HG03565 (cell line): ENCODE measurements at regions not wholly inside any gene's neighbourhood (a gene's known extent, or its start where the extent isn't known, plus 50 kb on each side); places are given as distances from the start of the nearest gene placed in this dataset.
A peak's percentile ranks its signal among the peaks of the same experiment; 100 is the strongest.
"Not testable (repeated sequence)": the region's sequence is repeated elsewhere in the genome, so short reads cannot be mapped to it uniquely, and the experiment has no call there.

Experiments
- ATAC-seq: cut with Tn5 transposase; IDR thresholded peaks from one replicate; pipeline ENCODE4 v1.9.1; 2021; ENCODE audit warnings: mild to moderate bottlenecking, moderate library complexity; ENCODE audit not compliant: unreplicated experiment

DNA sequence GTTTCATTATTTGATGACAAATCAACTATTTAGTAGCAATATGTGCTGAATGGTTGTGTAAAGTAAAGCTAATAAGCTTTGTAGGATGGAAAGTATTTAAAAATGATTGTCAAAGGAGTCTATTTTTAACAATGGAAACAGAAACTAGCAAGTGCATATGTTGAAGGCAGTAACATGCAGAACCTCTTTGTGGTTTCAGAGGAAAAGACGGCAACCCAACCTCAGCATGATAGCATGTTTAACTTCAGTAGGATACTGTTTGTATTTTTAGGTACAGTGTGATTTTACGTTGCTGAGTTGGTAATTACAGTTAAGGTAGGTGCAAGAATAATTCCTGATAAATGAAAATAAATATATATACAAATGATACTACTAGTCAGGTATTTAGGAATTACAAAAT lies 545.4 kb downstream of the CDY1 start:
- ATAC-seq, result not testable (repeated sequence)

DNA sequence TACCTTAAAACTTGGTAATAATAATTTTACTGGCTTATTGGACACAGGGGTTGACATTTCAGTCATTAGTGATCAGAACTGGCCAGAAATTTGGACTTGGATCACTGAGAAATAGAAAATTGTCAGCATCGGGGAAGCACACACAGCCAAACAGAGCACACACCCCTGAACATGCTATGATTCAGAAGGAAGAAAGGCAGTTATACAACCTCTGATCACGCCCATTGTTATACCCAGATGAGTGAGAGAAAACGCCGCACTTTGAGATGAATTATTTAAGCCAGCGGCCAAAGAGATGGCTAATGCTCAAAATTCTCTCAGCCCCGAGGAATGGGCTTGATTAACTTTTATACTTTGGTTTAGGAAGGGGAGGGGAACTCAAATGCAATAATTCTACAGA lies 557.4 kb downstream of the CDY1 start:
- ATAC-seq, result not testable (repeated sequence)

DNA sequence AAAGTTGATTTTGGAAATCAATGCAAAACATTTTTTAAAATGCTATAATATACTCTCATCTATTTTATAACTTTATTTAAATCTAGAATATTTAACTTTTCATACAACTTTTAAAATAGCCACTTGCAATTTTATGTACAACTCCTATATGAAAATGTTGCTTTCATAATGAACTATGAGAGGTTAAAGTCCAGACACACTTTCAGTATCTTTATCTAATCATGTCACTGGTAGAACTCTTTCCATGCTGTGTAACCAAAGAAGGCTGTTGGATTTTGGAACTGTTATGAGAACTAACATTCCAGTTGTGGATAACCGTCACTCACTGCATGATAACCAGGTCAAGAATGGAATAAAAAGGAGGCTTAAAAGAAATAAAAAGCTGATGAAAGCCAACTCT lies 603.1 kb downstream of the CDY1 start:
- ATAC-seq, result not testable (repeated sequence)

DNA sequence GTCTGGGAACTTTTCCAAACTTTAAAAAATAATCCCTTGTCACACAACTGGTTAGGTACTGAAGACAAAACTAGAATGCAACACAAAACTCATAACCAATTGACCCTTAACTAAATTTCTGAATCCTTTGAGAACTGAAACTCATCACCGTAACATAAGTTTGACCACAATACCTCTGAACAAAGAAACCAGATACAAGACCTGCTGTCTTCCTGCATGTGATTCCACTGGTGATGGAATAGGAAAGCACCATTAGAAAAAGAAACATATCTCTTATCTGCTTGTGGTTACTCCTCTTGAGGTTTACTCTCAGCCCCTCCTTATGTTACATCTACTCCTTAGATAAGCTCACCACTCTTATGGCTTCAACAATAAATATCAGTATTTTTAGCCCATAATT lies 603.6 kb downstream of the CDY1 start:
- ATAC-seq, result peak; percentile 89

DNA sequence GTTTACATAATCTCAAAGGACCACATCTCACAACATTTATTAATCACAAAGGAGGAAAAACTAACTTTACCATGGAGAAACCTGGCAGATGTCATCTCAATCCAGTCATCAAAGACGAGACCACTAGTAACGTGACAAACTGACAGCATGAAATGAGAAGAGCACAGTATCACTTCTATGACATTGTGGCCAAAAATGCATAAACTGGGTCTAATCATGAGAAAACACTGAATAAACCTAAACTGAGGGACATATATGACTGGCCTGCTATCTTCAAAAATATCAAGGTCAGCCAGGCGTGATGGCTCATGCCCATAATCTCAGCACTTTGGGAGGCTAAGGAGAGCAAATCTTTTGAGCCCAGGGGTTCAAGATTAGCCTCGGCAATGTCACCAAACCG lies 619.0 kb downstream of the CDY1 start:
- not testable (repeated sequence) for ATAC-seq

DNA sequence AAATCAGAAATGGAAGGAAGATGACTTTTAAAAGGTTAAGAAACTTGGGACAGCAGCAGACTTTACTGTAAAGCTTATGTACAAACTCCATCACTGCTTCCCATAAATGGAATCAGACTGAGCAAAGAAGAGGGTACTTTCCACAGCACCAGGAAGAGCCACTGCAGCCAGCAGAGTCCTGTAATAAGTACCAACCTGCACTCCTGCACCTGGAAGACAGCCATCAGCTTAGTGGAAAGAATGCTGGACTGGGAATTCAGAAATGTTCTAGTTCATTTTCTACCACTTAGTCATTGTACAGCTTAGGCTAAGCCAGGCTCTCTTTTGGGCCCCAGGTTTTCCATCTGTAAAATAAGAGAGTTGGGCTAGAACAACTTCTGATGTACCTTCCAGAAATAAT lies 632.3 kb downstream of the CDY1 start:
- ATAC-seq, result not testable (repeated sequence)

DNA sequence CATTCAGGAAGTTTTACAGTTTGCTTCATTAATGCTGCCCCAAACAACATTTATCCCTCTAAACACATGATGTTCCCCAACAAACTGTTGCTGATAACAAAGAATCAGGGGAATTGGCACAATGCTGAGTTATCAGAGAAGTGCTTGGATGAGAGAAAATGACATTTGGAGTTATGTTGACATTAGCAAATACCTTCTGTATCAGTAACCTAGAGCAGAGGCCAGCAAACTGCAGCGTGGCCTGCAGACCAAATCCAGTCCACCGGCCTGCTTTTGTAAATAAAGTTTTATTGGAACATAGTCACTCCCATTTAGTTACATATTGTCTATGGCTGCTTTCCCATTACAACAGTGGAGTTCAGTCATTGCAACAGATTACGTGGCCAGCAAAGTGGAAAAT lies 643.5 kb downstream of the CDY1 start:
- ATAC-seq, result not testable (repeated sequence)

DNA sequence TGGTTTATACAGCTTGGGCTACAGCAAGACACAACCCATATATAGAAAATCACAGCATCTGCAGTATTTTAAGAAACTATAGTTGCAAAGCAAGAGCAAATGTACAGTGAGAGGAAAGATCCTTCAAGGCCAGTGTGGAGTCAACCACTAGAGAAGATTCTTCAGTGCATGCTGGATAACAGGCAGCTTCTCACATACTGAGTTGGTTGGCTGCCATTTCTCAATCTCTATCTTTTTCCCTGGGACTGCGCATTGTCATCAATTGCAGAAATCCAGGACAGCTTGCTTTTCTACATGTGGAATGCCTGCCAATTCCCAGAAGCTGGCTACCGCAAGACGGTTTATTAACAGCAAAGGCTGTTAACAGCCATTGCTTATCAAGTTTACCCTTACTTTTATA lies 646.5 kb downstream of the CDY1 start:
- ATAC-seq, result not testable (repeated sequence)

DNA sequence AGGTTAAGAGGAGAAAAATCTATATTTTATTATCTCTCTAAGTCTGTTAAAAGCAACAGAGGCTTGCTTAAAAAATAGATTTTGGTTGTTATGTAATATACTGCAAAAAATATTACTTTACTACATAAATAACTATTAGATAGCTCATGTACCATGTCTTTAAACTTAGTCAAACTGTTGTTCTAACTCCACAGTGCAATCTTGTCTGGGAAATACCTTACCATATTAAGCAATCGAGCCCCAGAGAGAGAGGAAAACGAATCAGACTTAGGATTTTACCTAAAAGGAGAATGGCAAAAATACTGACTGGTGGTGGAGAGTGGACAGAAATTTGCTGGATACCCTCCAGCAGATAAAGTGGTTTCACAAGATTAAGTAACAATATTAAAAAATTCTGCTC lies 647.0 kb downstream of the CDY1 start:
- not testable (repeated sequence) for ATAC-seq

DNA sequence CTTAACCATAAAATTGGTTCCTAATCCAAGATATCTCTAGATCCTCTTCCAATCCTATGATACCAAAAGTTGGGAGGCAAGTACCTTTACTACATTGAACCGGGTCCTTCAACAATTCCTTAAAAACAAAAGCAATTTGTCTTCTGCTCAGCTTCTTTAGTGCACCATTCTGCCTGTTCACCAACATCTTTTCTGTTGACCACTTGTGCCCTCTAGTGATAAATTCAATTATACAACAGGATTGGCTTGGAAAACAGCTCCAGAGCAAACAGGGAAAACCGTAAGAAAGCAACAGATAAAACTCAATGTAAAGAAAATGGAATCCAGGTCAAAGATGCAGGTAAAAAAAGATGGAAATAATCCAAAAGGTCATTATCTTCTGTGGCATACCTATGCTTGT lies 651.2 kb downstream of the CDY1 start:
- ATAC-seq, result not testable (repeated sequence)

DNA sequence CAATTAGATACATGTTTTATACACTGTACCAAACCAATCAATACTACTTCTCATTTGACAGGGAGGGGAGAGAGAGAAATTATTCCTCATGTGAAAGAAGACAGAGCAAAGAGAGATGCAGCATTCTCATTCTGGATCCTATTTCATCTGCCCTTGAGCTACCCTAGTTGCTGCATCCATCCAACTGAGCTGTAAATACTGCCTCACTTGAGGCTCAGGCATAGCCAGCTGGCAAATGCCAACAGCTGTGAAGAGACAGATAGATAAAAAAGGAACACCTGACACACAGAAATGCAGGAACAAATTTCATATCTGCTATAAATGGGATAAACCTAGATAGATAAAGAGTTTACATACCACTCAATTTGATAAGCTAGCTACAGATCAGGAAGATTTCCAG lies 684.1 kb downstream of the CDY1 start:
- not testable (repeated sequence) for ATAC-seq

DNA sequence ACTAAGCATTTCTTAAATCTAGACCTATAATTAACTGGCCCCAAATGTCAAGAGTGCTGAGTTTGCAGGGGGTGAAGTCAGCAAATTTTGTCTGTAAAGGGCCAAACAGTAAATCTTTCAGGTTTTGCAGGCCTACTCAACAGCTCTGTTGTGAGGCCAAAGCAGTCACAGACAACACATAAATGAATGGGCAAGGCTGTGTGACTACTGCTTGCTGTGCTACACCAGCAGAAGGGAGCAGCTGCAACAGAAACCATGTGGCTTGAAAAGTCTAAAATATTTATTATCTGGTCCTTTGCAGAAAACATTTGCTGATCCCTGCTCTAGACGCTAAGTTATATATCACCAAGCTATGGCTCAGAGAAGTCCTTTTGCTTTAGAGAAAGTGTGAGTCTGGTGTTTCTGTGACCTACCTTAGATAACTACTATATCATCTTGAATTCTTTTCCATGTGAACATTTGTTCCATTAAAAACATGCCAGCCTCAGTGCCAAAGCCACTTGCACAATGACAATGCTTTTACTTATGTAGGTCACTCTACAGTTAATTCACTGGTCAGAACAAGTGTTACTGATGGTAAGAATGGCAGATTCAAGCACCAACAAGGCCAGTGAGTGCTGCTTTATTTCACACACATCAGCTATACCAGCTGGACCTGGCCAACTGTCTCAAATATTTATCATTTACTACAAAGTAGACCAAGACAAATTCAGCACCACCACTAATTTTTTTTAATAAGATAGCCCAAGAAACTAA lies 684.9 kb downstream of the CDY1 start:
- ATAC-seq, result not testable (repeated sequence)

DNA sequence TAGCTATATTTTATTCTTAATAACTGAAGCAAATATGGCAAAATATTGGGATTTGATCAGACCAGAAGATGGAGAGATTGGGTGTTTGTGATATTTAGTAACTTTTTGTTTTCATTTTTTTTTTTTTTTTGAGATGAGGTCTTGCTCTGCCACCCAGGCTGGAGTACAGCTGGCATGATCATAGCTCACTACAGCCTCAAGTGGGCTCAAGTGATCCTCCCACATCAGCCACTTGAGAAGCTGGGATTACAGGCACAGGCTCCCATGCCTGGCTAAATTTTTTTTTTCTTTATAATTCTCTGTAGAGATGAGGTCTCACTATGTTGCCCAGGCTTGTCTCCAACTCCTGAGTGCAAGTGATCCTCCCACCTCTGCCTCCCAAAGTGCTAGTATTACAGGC lies 686.4 kb downstream of the CDY1 start:
- ATAC-seq, result not testable (repeated sequence)

DNA sequence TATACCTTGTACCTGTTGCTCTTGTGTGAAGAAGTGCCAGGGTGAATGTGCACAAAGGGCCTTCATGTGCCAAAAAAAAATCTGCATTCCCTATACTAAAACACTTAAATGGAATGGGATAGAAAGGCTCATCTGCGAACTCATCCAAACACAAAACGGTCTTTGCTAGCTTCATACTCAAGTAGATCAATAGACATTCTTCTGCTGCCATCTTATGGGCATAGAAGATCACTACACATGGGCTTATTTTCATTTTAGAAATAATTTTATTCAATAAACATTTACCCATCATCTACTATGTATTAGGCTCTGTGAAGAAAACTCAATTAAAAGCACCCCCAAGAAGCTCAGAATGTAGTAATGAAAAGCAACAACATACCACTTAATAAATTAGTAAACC lies 693.1 kb downstream of the CDY1 start:
- ATAC-seq, result not testable (repeated sequence)

DNA sequence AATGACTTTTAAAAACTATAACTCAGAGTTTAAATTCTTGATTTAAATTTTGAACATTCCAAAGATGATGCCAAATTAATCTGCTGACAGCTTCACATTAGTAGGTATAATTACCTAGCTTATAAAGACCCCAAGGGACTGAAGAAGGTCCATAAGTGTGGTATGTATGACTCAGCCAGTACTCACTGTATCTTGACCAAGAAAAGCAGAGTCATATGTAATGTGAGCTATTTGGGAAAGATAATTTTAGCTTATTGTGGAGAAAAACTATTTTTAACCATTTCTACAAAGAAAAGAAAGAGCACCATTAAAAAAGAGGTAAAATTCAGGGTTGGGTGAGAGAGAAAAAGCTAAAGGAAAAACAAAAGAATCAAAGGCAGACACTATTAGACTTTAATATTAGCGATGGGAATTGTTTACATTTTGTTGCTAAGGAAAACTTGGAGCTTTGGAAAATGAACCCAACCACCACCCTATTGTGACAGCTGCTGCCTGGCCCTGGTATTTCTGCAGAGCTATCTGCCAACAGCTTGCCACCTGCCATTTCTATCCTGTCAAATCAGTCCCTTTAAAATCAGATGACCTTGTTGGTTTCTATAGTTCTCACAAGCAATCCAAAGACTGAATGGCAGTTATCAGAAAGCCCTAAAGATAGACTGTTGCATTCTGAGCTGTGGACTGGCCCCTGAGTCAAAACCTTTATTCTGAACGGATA lies 697.7 kb downstream of the CDY1 start:
- ATAC-seq, result not testable (repeated sequence)

DNA sequence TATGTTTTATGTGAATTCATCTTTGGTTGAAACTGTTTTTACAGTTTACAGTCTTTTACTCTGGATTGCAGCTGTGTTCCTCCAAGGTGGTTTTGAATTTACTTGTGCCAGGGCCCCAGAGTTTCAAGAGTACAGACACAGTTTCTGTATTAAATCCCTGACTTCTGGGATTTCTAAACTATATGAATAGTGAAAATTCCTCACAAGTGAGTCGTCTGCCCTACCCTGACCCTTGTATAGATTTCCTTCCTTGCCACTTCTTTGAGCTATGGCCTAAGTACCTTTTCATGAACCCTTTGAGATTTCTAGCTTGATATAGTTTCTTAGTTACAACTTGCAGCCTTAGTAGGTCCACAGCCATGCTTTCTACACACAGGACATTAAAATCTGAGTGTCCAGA lies 700.8 kb downstream of the CDY1 start:
- ATAC-seq, result not testable (repeated sequence)

DNA sequence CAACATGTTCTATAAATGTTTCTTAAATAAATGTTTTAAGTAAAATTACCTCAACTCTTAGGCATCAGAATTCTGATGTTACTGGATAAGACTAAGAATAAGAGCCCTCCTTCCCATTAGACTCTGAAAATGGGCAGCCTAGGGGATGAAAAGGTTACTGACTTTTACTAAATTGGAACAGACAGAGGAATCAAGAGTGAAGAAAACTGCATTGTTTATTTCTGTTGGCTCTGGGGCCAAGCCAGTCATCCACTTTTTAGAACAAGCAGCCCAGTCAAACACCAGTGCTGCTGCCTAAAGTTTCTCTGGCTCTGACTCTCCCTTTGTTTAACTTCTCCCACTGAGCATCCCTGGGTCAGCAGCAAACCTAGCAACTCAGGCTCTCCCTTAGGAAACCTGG lies 731.0 kb downstream of the CDY1 start:
- not testable (repeated sequence) for ATAC-seq

DNA sequence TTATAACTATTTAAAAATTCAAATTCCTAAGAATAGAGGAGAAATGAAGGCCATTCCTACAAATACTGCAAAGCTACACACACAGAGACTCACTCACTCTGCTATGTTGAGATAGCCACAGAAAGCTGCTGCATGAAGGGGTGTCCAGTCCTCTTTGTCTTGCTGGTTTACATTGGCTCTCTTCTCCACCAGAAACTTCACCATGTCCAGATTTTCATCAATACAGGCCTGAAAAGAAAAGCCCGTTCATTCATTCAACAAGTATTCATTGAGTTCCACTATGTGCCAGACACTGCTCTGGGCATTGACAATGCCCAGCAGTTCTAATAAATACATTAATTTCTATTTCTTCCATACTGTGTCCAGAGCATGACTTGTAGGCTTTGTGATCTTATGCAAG lies 732.3 kb downstream of the CDY1 start:
- no peak for ATAC-seq

DNA sequence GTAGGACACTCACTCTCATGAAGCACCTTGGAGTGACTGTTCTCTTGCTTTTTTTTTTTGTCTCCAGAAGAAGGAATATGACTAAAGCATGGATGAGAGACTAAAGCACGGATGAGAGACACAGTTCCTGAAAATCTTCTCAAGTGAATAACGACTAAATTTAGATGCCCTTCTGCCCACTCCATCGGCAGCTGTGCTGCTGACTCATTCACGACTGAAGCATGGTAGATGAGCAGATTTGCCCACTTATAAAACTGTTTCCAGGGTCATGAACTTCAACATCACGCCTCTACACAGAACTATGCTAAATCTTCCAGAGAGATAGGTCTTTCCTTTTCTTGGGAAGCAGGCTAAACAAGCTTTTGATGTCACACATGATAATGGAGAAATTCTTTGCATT lies 738.0 kb downstream of the CDY1 start:
- ATAC-seq, result not testable (repeated sequence)

DNA sequence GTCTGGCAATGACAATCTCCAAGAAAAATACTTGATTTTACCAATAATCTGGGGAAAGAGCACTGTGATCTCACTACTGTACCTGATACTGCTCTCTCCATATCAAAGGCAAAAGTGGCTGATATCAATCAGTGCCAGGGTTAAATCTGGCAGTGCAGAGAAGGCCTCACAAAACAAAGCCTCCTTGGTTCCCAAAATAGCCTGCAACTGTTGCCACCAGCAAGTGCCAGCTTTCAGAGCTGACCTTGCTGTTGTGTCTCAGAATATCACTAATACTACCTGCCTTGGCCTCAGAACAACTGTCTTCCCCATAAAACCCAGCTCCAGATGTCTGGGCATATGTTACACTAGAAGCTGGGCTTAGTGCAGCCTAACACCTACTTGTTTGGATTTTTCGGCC lies 738.6 kb downstream of the CDY1 start:
- ATAC-seq, result not testable (repeated sequence)

DNA sequence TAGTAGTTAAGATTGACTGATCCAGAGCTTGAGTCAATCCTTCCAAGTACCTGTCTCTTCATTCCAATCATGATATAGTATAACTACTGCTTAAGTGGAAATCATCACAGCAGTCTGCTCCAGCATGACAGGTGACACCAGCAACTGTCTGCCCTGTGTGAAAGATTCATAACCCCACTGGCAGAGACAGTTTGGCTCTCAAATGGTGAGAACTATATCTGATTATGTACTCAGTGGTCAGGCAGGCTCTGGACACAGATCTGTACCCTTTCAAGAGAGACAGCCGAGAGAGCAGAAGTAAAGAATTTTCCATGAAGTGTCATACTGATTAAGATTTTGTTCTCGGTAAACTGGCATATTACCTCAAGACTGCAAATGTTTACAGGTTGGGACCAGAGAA lies 741.5 kb downstream of the CDY1 start:
- not testable (repeated sequence) for ATAC-seq

DNA sequence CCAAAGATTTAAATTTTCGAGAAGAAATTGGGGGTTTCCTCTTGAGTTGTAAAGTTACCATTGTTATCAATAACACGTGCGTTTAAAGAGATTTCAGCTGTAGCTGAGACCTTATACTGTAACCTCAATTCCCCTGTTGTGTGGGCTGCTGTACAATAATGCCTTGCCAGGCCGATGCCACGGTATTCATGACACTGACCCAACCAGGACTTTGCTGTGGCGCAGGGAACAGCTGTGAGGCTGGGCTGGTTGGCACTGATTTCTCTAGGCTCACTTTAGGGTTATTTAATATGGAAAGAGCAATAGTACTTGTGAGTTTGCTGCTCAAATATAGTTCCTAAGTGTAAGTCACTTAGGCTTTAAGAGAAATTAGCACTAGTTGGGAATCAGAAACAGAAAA lies 744.2 kb downstream of the CDY1 start:
- not testable (repeated sequence) for ATAC-seq
